ENCODE measurements at regions not wholly inside any gene's neighbourhood (a gene's known extent, or its start where the extent isn't known, plus 50 kb on each side); places are given as distances from the start of the nearest gene placed in this dataset.

GRCh38 chr18:78034755-78035154 lies 785.1 kb downstream of the GALR1 start:
- no peaks in the 10 kb centered on the region for H3K27me3 ChIP-seq (replicated peaks; ENCODE audit: insufficient read depth, low read depth, low read length, poor library complexity)
- BruUV-seq (replicated peaks), result no TSS peak
- no peaks in the 10 kb centered on the region for H3K4me1 ChIP-seq (ENCODE audit: insufficient read depth, low read length, poor library complexity, severe bottlenecking)
- no peaks in the 10 kb centered on the region for H3K36me3 ChIP-seq (ENCODE audit: insufficient read depth, low read length, poor library complexity, severe bottlenecking)
- no peak overlapping the region for H3K27ac ChIP-seq (ENCODE audit: low read depth, low read length, poor library complexity, severe bottlenecking)
- POLR2A ChIA-PET (ENCODE audit: low non-redundant PET), result no interaction called here
- H3K9me3 ChIP-seq (ENCODE audit: low read depth, low read length, poor library complexity, severe bottlenecking), result peaks cover 31% of the 10 kb centered on the region
- no peak for TF ChIP-seq EZH2 (IDR thresholded peaks at IDR 0.05; ENCODE audit: borderline replicate concordance, low read depth, low read length, poor library complexity, severe bottlenecking)
- TF ChIP-seq CTCF (conservative IDR thresholded peaks at IDR 0.05; ENCODE audit: low read depth, low read length), result no peak
- CTCF ChIA-PET, result no interaction called here
- intact Hi-C loops (cut with micrococcal nuclease; ENCODE audit: unreplicated experiment), result no loop called here
- no peak for DNase-seq (ENCODE audit: low spot score)
- no peak overlapping the region for H3K4me3 ChIP-seq (ENCODE audit: low read depth, low read length, poor library complexity, severe bottlenecking)

DNA sequence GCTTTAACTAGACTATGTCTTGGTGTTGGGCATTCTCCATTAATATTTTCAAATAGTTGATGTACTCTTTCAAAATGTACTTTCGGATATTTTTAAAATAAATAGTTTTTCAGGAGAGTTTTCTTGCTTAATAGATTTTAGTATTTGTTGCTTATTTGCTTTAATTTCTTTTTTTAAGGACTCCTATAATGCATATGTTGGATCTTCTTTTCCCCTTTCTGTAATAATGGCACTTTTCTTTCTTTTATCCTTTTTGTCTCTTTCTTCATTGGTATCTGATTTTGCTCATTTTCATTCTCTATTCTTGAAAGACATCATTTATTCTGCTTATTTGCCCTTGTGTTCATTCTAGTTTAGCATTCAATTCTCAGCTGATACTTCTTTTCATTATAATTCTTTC lies 791.6 kb downstream of the GALR1 start:
- Histone ChIP-seq H3K36me3 (ENCODE audit: insufficient read depth, low read length, poor library complexity, severe bottlenecking) (no peaks in the 10 kb centered on the region), H3K4me1 (ENCODE audit: insufficient read depth, low read length, poor library complexity, severe bottlenecking) (no peaks in the 10 kb centered on the region), H3K4me3 (ENCODE audit: low read depth, low read length, poor library complexity, severe bottlenecking) (no peak overlapping the region), H3K27me3 (replicated peaks; ENCODE audit: insufficient read depth, low read depth, low read length, poor library complexity) (no peaks in the 10 kb centered on the region), H3K9me3 (ENCODE audit: low read depth, low read length, poor library complexity, severe bottlenecking) (peaks cover 20% of the 10 kb centered on the region), H3K27ac (ENCODE audit: low read depth, low read length, poor library complexity, severe bottlenecking) (no peak overlapping the region)
- BruUV-seq (replicated peaks), result no TSS peak
- intact Hi-C loops (cut with micrococcal nuclease; ENCODE audit: unreplicated experiment), result no loop called here
- ChIA-PET CTCF (no interaction called here), POLR2A (ENCODE audit: low non-redundant PET) (no interaction called here)
- no peak for TF ChIP-seq EZH2 (IDR thresholded peaks at IDR 0.05; ENCODE audit: borderline replicate concordance, low read depth, low read length, poor library complexity, severe bottlenecking)
- TF ChIP-seq CTCF (conservative IDR thresholded peaks at IDR 0.05; ENCODE audit: low read depth, low read length), result no peak
- DNase-seq (ENCODE audit: low spot score), result no peak

GRCh38 chr18:78046631-78047030 lies 797.0 kb downstream of the GALR1 start:
- intact Hi-C loops (cut with micrococcal nuclease; ENCODE audit: unreplicated experiment), result no loop called here
- no peak overlapping the region for H3K27ac ChIP-seq (ENCODE audit: low read depth, low read length, poor library complexity, severe bottlenecking)
- H3K4me3 ChIP-seq (ENCODE audit: low read depth, low read length, poor library complexity, severe bottlenecking), result no peak overlapping the region
- BruUV-seq (replicated peaks), result no TSS peak
- ChIA-PET CTCF (no interaction called here), POLR2A (ENCODE audit: low non-redundant PET) (no interaction called here)
- TF ChIP-seq CTCF (conservative IDR thresholded peaks at IDR 0.05; ENCODE audit: low read depth, low read length) (no peak), EZH2 (IDR thresholded peaks at IDR 0.05; ENCODE audit: borderline replicate concordance, low read depth, low read length, poor library complexity, severe bottlenecking) (no peak)
- no peak for DNase-seq (ENCODE audit: low spot score)
- H3K4me1 ChIP-seq (ENCODE audit: insufficient read depth, low read length, poor library complexity, severe bottlenecking), result no peaks in the 10 kb centered on the region
- H3K27me3 ChIP-seq (replicated peaks; ENCODE audit: insufficient read depth, low read depth, low read length, poor library complexity), result peaks cover 5% of the 10 kb centered on the region
- H3K36me3 ChIP-seq (ENCODE audit: insufficient read depth, low read length, poor library complexity, severe bottlenecking), result no peaks in the 10 kb centered on the region
- H3K9me3 ChIP-seq (ENCODE audit: low read depth, low read length, poor library complexity, severe bottlenecking), result peaks cover 14% of the 10 kb centered on the region
